ENCODE measurements at regions not wholly inside any gene's neighbourhood (a gene's known extent, or its start where the extent isn't known, plus 50 kb on each side); places are given as distances from the start of the nearest gene placed in this dataset.

DNA sequence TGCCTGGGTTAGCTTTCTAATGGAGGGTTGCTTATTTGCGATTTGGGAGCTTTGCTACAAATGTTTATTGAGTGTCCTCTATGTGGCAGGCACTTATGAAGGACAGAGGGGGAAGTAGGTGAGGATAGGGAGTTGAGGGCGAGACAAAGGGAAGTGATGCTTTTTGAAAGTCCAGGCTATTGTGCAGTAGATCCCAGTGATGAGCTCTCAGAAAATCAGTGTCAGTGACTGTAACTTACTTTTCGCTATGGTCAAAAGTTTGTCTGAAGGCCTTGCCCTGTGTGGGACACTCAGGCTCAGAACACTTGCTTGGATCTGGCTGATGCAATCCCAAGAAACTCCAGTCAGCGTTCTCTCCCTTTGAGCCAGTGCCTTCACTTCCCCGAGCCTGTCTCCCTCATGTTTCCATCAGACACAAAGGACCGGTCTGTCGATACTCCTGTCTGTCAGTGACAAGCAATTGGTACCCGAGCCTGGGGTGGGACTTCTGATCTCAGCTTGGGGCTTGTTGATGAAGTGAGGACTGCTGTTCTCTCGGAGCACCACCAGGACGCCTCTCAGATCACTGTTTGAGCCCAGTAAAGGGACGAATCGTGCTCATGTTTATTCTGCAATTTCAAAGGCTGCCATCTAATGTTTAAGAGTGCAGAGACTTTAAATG, 63.1 kb upstream of the SORCS3 start:
- TF ChIP-seq CTCF (IDR thresholded peaks at IDR 0.05) (no peak), POLR2A (IDR thresholded peaks at IDR 0.05) (no peak)

Measured in testis (tissue), 2 donors.